AG04450 (cell line): ENCODE measurements at regions not wholly inside any gene's neighbourhood (a gene's known extent, or its start where the extent isn't known, plus 50 kb on each side); places are given as distances from the start of the nearest gene placed in this dataset.

Experiments
- CTCF ChIA-PET: fragments of 300-600, 350-600 bp; formaldehyde crosslinking; extraction: SDS; loops from one replicate; lab custom pipeline; 2022; ENCODE audit warnings: antibody characterized with exemption, inconsistent platforms; lab: Charles Lee
- POLR2A ChIA-PET: fragments of 350-600 bp; formaldehyde crosslinking; extraction: SDS; loops from one replicate; lab custom pipeline; 2021; ENCODE audit warnings: antibody characterized with exemption, inconsistent platforms; lab: Yijun Ruan, JAX
- DNase-seq: peaks from one replicate; pipeline ENCODE4 v3.0.0-alpha.2; 2011; ENCODE audit warnings: low read depth, low spot score
- H3K27ac ChIP-seq: one replicate; pipeline ENCODE4 v1.5.1; 2012; ENCODE audit warnings: low read depth, low read length, control low read depth
- H3K27me3 ChIP-seq: one replicate; pipeline ENCODE4 v1.6.0; 2012; ENCODE audit warnings: low read length; ENCODE audit not compliant: control insufficient read depth, insufficient read depth
- H3K4me3 ChIP-seq: 2 replicates; pipeline ENCODE4 v1.5.1; 2011; ENCODE audit warnings: mild to moderate bottlenecking, low read depth, low read length, control low read depth
- H3K9me3 ChIP-seq: 2 replicates; pipeline ENCODE4 v1.5.1; 2012; ENCODE audit warnings: low read length; ENCODE audit not compliant: control insufficient read depth, insufficient read depth
- TF ChIP-seq, protein P1 (sequence below): IDR thresholded peaks from 2 replicates; pipeline ENCODE4 v1.5.1; 2011; ENCODE audit warnings: low read depth, low read length, control low read depth, inconsistent platforms

DNA sequence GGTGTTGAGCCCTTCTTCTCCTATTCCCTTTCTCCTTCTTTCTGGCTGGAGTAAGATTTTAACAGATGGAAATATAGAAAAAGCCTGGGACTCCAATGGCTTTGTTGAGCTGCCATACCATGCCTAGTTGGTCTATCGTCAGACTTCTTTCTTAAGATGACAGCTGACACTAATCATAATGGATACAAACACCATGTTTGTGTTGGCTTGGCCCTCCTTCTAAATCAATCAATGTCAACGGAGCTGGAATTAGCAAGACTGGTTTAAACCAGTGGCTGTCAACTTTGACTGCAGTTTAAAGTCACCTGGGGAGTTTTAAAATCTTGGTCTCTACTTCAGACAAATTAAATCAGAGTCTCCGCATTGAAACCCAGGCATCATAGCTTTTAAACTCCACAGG is 264.5 kb upstream of the PRR16 start:
- Histone ChIP-seq H3K27ac (no peak overlapping the region), H3K9me3 (no peaks in the 10 kb centered on the region), H3K4me3 (no peak overlapping the region), H3K27me3 (no peaks in the 10 kb centered on the region)
- DNase-seq, result no peak
- ChIA-PET CTCF (no interaction called here), POLR2A (no interaction called here)
- TF ChIP-seq, protein P1, sequence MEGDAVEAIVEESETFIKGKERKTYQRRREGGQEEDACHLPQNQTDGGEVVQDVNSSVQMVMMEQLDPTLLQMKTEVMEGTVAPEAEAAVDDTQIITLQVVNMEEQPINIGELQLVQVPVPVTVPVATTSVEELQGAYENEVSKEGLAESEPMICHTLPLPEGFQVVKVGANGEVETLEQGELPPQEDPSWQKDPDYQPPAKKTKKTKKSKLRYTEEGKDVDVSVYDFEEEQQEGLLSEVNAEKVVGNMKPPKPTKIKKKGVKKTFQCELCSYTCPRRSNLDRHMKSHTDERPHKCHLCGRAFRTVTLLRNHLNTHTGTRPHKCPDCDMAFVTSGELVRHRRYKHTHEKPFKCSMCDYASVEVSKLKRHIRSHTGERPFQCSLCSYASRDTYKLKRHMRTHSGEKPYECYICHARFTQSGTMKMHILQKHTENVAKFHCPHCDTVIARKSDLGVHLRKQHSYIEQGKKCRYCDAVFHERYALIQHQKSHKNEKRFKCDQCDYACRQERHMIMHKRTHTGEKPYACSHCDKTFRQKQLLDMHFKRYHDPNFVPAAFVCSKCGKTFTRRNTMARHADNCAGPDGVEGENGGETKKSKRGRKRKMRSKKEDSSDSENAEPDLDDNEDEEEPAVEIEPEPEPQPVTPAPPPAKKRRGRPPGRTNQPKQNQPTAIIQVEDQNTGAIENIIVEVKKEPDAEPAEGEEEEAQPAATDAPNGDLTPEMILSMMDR, result no peak

DNA sequence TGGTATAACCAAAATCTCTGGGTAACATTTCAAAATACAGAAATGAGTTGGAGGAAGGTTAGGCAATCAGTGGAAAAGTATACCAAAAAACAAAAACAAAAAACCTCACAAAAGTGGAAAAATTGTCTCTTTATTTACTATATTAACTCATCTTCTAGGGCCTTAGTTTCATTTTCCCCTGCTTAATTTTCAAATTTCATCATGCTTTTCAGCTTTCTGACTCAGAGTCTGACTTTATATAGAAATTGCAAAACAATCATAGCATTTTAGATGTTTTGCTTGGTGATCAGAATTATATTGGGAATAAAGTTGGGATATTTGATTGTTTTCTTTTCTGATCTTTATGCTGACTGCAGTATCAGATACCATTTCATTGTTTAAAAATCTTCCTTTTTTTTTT is 257.0 kb upstream of the PRR16 start:
- POLR2A ChIA-PET, result interaction anchor here (0.7 kb wide), 1 partner anchor 21 kb away, joined by 9 read pairs; no protein-coding TSS in a partner anchor

DNA sequence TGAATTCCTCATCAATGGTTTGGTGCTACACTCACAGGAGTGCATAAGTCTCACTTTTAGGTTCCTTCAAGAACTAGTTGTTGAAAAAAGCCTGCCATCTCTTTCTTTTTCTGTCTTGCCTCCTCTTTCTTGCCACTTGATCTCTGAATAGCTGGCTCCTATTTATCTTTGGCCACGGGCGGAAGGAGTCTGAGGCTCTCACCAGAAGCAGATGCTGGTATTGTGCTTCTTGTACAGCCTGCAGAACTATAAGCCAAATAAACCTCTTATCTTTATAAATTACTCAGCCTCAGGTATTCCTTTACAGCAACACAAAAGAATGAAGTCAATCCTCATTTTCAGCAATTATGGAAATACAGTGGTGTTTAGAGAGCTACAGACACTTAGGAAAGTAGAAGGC is 247.1 kb upstream of the PRR16 start:
- Histone ChIP-seq H3K4me3 (no peak overlapping the region), H3K27me3 (no peaks in the 10 kb centered on the region), H3K9me3 (no peaks in the 10 kb centered on the region), H3K27ac (no peak overlapping the region)
- no peak for DNase-seq
- CTCF ChIA-PET, result no interaction called here
- TF ChIP-seq, protein P1, result no peak
- POLR2A ChIA-PET, result no interaction called here

More for the DNA sequence above, 257.0 kb upstream of the PRR16 start:
- Histone ChIP-seq H3K4me3 (no peak overlapping the region), H3K27ac (no peak overlapping the region), H3K9me3 (no peaks in the 10 kb centered on the region), H3K27me3 (no peaks in the 10 kb centered on the region)
- DNase-seq, result no peak
- TF ChIP-seq, protein P1, result no peak
- CTCF ChIA-PET, result no interaction called here

DNA sequence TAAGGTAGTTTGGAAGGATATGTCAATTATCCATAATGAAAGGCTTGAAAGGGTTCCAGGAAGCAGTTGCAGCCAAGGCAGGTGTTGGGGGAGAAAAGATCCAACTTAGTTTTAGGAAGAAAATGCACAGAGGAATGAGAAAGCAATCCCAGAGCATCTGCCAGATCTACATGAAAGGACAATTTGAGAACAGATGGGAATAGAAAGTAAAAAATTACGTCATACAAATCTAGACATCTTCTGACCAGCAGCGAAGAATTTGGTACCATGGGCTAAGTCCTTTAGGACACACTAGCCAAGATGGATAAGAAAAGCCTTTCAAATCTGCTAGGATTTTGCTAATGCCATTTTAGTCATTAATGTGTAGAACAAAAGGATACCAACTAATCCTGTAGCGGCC is 244.1 kb upstream of the PRR16 start:
- Histone ChIP-seq H3K9me3 (no peaks in the 10 kb centered on the region), H3K27ac (no peak overlapping the region), H3K27me3 (no peaks in the 10 kb centered on the region), H3K4me3 (no peak overlapping the region)
- TF ChIP-seq, protein P1, result no peak
- DNase-seq, result no peak
- ChIA-PET POLR2A (no interaction called here), CTCF (no interaction called here)

DNA sequence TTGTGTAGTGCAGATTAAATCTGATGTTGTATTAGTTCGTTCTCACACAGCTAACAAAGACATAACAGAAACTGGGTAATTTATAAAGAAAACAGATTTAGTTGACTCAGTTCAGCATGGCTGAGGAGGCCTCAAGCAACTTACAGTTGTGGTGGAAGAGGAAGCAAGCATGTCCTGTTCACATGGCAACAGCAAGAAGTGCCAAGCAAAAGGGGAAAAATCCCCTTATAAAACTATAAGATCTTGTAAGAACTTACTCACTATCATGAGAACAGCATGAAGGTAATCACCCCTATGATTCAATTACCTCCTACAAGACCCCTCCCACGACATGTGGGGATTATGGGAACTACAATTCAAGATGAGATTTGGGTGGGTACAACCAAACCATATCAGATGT is 238.6 kb upstream of the PRR16 start:
- no peak for DNase-seq
- Histone ChIP-seq H3K9me3 (no peaks in the 10 kb centered on the region), H3K27me3 (no peaks in the 10 kb centered on the region), H3K4me3 (no peak overlapping the region), H3K27ac (no peak overlapping the region)
- POLR2A ChIA-PET, result no interaction called here
- CTCF ChIA-PET, result no interaction called here
- TF ChIP-seq, protein P1, result no peak
